CD8-positive, alpha-beta memory T cell (primary cell): ENCODE measurements at regions not wholly inside any gene's neighbourhood (a gene's known extent, or its start where the extent isn't known, plus 50 kb on each side); places are given as distances from the start of the nearest gene placed in this dataset.

Experiments
- CTCF ChIA-PET: fragments of 350-600 bp; sonication (Branson Sonifier 250); formaldehyde crosslinking; loops from one replicate; lab custom pipeline; 2021; ENCODE audit warnings: antibody characterized with exemption; lab: Charles Lee
- POLR2A ChIA-PET: fragments of 350-600 bp; sonication (Branson Sonifier 250); formaldehyde crosslinking; loops from one replicate; lab custom pipeline; 2021; ENCODE audit warnings: antibody characterized with exemption; lab: Charles Lee
- DNase-seq, 5 donors: peaks; one replicate each; pipeline versions ENCODE4 v3.0.0 to v3.0.0-alpha.2; 2020 to 2022; ENCODE audit warnings: mixed read lengths in 1 of 5
- H3K27ac ChIP-seq: one replicate; pipeline ENCODE4 v1.7.0; 2013; ENCODE audit warnings: low read depth, mild to moderate bottlenecking, low read length, moderate library complexity
- H3K27me3 ChIP-seq: 2 replicates; pipeline ENCODE4 v1.7.0; 2013; ENCODE audit warnings: low read length, mild to moderate bottlenecking; ENCODE audit not compliant: insufficient read depth, poor library complexity, severe bottlenecking
- H3K36me3 ChIP-seq: 2 replicates; pipeline ENCODE4 v1.7.0; 2013; ENCODE audit warnings: mild to moderate bottlenecking, low read length, moderate library complexity; ENCODE audit not compliant: insufficient read depth
- H3K4me1 ChIP-seq: 2 replicates; pipeline ENCODE4 v1.7.0; 2013; ENCODE audit warnings: mild to moderate bottlenecking, low read length, moderate library complexity; ENCODE audit not compliant: insufficient read depth
- H3K4me3 ChIP-seq: 2 replicates; pipeline ENCODE4 v1.7.0; 2013; ENCODE audit warnings: mild to moderate bottlenecking, low read length
- H3K9me3 ChIP-seq: 2 replicates; pipeline ENCODE4 v1.7.0; 2013; ENCODE audit warnings: mild to moderate bottlenecking, low read length
- H3K27ac Mint-ChIP-seq, 8 donors: one replicate each; pipeline ENCODE4 v1.8.0; 2020 to 2021; ENCODE audit warnings: mixed read lengths in 8 of 8, mild to moderate bottlenecking in 6 of 8, inconsistent platforms in 3 of 8, moderate library complexity in 3 of 8
- H3K27me3 Mint-ChIP-seq, 2 donors: one replicate each; pipeline ENCODE4 v1.8.0; 2020 to 2021; ENCODE audit warnings: mixed read lengths in 2 of 2, mild to moderate bottlenecking in 1 of 2, moderate library complexity in 1 of 2
- H3K36me3 Mint-ChIP-seq, 3 donors: one replicate each; pipeline ENCODE4 v1.8.0; 2020 to 2021; ENCODE audit warnings: mixed read lengths in 3 of 3, inconsistent platforms in 1 of 3, mild to moderate bottlenecking in 1 of 3
- H3K4me1 Mint-ChIP-seq, 3 donors: one replicate each; pipeline ENCODE4 v1.8.0; 2020 to 2021; ENCODE audit warnings: mixed read lengths in 3 of 3, inconsistent platforms in 1 of 3, mild to moderate bottlenecking in 1 of 3
- H3K4me3 Mint-ChIP-seq, 7 donors: one replicate each; pipeline ENCODE4 v1.8.0; 2020 to 2021; ENCODE audit warnings: mixed read lengths in 7 of 7, mild to moderate bottlenecking in 6 of 7, moderate library complexity in 4 of 7, inconsistent platforms in 2 of 7
- H3K9me3 Mint-ChIP-seq, 5 donors: one replicate each; pipeline ENCODE4 v1.8.0; 2020 to 2022; ENCODE audit warnings: mixed read lengths in 5 of 5, mild to moderate bottlenecking in 3 of 5, moderate library complexity in 2 of 5, inconsistent platforms in 1 of 5

DNA sequence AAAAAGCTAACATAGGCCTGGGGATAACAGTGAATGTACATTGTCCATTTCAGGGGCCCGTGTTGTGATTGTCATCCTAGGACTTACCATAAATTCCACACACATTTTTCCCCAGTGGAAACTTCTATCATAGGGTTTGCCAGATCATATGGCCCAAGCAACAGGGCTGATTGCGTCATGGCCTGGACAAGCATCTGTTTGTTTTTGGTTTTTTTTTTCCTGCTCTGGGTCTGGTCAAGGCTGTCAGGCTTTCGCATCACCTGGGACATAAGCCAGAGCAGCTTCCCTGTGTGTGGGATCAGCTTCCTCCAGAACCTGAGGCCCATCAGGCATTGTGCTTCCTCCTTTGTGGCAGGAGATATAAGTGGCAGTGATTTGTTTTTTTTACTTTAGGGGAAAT lies 598.5 kb upstream of the USP24 start:
- Histone ChIP-seq H3K4me1 (no peaks in the 10 kb centered on the region), H3K36me3 (no peaks in the 10 kb centered on the region), H3K27ac (no peak overlapping the region), H3K27me3 (no peaks in the 10 kb centered on the region), H3K9me3 (no peaks in the 10 kb centered on the region), H3K4me3 (no peak overlapping the region)
- Mint-ChIP-seq H3K4me1 (no peaks in the 10 kb centered on the region), H3K4me3 (no peak overlapping the region), H3K9me3 (peaks cover 0 to 3% (median 0%) of the 10 kb centered on the region in 5 donors), H3K27ac (no peak overlapping the region), H3K36me3 (no peaks in the 10 kb centered on the region), H3K27me3 (peaks cover 0 to 4% of the 10 kb centered on the region in 2 donors)
- ChIA-PET POLR2A (no interaction called here), CTCF (no interaction called here)
- no peak for DNase-seq

GRCh38 chr1:55812281-55812680 lies 597.1 kb upstream of the USP24 start:
- H3K4me3 Mint-ChIP-seq, result no peak overlapping the region
- H3K9me3 Mint-ChIP-seq, result peaks cover 0 to 5% (median 2%) of the 10 kb centered on the region in 5 donors
- Histone ChIP-seq H3K27ac (no peak overlapping the region), H3K4me3 (no peak overlapping the region), H3K36me3 (no peaks in the 10 kb centered on the region), H3K4me1 (no peaks in the 10 kb centered on the region), H3K27me3 (no peaks in the 10 kb centered on the region), H3K9me3 (no peaks in the 10 kb centered on the region)
- H3K27me3 Mint-ChIP-seq, result no peaks in the 10 kb centered on the region
- H3K4me1 Mint-ChIP-seq, result no peaks in the 10 kb centered on the region
- no peak for DNase-seq
- no peaks in the 10 kb centered on the region for H3K36me3 Mint-ChIP-seq
- ChIA-PET CTCF (no interaction called here), POLR2A (no interaction called here)
- no peak overlapping the region for H3K27ac Mint-ChIP-seq

- no peaks in the 10 kb centered on the region for H3K4me1 ChIP-seq
Measured at GRCh38 chr1:55808263-55808662, 593.1 kb upstream of the USP24 start.

DNA sequence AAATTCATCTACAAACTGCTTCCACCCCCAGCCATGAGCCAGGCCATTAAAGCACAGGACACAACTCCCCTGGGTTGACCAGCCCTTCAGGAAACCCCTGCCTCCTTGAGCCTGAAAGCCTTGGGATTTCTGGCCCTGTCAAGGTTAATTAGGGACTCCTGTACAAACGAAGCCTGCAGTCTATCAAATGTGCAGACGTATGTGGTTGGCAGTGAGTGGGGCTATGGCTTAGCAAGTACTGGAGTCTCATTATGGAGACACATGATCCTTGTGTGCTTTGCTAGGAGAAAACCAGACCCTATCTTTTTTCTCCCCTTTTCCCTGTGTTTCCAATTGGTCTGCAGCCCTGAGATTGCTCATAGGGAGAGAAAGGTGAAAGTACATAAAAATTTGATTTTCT lies 588.3 kb upstream of the USP24 start:
- ChIA-PET POLR2A (no interaction called here), CTCF (no interaction called here)
- no peak for DNase-seq
- no peaks in the 10 kb centered on the region for H3K4me1 ChIP-seq
- no peaks in the 10 kb centered on the region for H3K36me3 Mint-ChIP-seq
- H3K4me3 ChIP-seq, result no peak overlapping the region
- no peaks in the 10 kb centered on the region for H3K27me3 ChIP-seq
- H3K27me3 Mint-ChIP-seq, result peaks cover 4 to 5% of the 10 kb centered on the region in 2 donors
- peaks cover 2 to 7% (median 5%) of the 10 kb centered on the region in 5 donors for H3K9me3 Mint-ChIP-seq
- no peaks in the 10 kb centered on the region for H3K36me3 ChIP-seq
- no peak overlapping the region for H3K27ac Mint-ChIP-seq
- H3K27ac ChIP-seq, result no peak overlapping the region
- H3K4me3 Mint-ChIP-seq, result no peak overlapping the region
- no peaks in the 10 kb centered on the region for H3K4me1 Mint-ChIP-seq
- H3K9me3 ChIP-seq, result no peaks in the 10 kb centered on the region

More at GRCh38 chr1:55808263-55808662, 593.1 kb upstream of the USP24 start:
- no peaks in the 10 kb centered on the region for H3K36me3 Mint-ChIP-seq
- H3K36me3 ChIP-seq, result no peaks in the 10 kb centered on the region
- no peak overlapping the region for H3K4me3 Mint-ChIP-seq
- no peaks in the 10 kb centered on the region for H3K27me3 ChIP-seq
- no peaks in the 10 kb centered on the region for H3K4me1 Mint-ChIP-seq
- ChIA-PET POLR2A (no interaction called here), CTCF (no interaction called here)
- DNase-seq, result no peak
- no peak overlapping the region for H3K27ac Mint-ChIP-seq
- H3K27me3 Mint-ChIP-seq, result peaks cover 4 to 5% of the 10 kb centered on the region in 2 donors
- no peaks in the 10 kb centered on the region for H3K9me3 ChIP-seq
- peaks cover 2 to 9% (median 5%) of the 10 kb centered on the region in 5 donors for H3K9me3 Mint-ChIP-seq
- H3K4me3 ChIP-seq, result no peak overlapping the region
- no peak overlapping the region for H3K27ac ChIP-seq

DNA sequence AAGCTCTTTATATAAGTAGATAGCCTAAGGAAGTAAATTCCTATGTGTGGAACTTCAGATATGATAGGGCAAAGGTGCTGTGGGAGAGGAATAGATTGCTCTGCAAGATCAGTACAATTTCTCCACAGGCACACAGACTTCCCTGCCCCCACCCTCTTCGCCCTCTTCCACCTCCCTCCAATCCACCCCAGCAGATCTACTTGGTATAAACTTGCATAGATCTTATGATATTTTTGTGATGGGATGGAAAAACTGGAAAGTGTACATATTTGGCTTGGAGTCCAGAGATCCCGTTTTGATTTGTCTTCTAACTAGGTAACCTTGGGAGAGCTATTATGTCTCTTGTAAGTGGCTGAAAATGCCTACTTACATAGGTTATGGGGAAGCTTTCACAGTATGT lies 586.3 kb upstream of the USP24 start:
- POLR2A ChIA-PET, result no interaction called here
- peaks cover 0 to 11% (median 5%) of the 10 kb centered on the region in 5 donors for H3K9me3 Mint-ChIP-seq
- CTCF ChIA-PET, result no interaction called here
- Histone ChIP-seq H3K4me3 (no peak overlapping the region), H3K27me3 (no peaks in the 10 kb centered on the region), H3K27ac (no peak overlapping the region), H3K4me1 (no peaks in the 10 kb centered on the region), H3K9me3 (no peaks in the 10 kb centered on the region), H3K36me3 (no peaks in the 10 kb centered on the region)
- H3K4me3 Mint-ChIP-seq, result no peak overlapping the region
- no peaks in the 10 kb centered on the region for H3K4me1 Mint-ChIP-seq
- no peak overlapping the region for H3K27ac Mint-ChIP-seq
- DNase-seq, result no peak
- no peaks in the 10 kb centered on the region for H3K36me3 Mint-ChIP-seq
- H3K27me3 Mint-ChIP-seq, result peaks cover 4 to 5% of the 10 kb centered on the region in 2 donors

GRCh38 chr1:55800503-55800902 lies 585.3 kb upstream of the USP24 start:
- H3K36me3 ChIP-seq, result no peaks in the 10 kb centered on the region
- H3K4me3 Mint-ChIP-seq, result no peak overlapping the region
- H3K27ac Mint-ChIP-seq, result no peak overlapping the region
- H3K9me3 ChIP-seq, result no peaks in the 10 kb centered on the region
- H3K27me3 ChIP-seq, result no peaks in the 10 kb centered on the region
- no peaks in the 10 kb centered on the region for H3K4me1 Mint-ChIP-seq
- H3K36me3 Mint-ChIP-seq, result no peaks in the 10 kb centered on the region
- H3K9me3 Mint-ChIP-seq, result peaks cover 0 to 11% (median 3%) of the 10 kb centered on the region in 5 donors
- DNase-seq, result no peak
- POLR2A ChIA-PET, result no interaction called here
- H3K4me1 ChIP-seq, result no peaks in the 10 kb centered on the region
- CTCF ChIA-PET, result no interaction called here
- H3K27me3 Mint-ChIP-seq, result peaks cover under 1 to 1% of the 10 kb centered on the region in 2 donors
- no peak overlapping the region for H3K4me3 ChIP-seq
- H3K27ac ChIP-seq, result no peak overlapping the region

- no peaks in the 10 kb centered on the region for H3K9me3 ChIP-seq
- no peaks in the 10 kb centered on the region for H3K36me3 ChIP-seq
- DNase-seq, result no peak
- no peak overlapping the region for H3K4me3 ChIP-seq
- Mint-ChIP-seq H3K27ac (no peak overlapping the region), H3K27me3 (peaks cover 0 to 2% of the 10 kb centered on the region in 2 donors), H3K9me3 (peaks cover 0 to 6% (median 6%) of the 10 kb centered on the region in 5 donors), H3K4me1 (no peaks in the 10 kb centered on the region), H3K4me3 (no peak overlapping the region), H3K36me3 (peaks cover 0 to 3% (median 0%) of the 10 kb centered on the region in 3 donors)
- no peaks in the 10 kb centered on the region for H3K4me1 ChIP-seq
- H3K27ac ChIP-seq, result no peak overlapping the region
- H3K27me3 ChIP-seq, result no peaks in the 10 kb centered on the region
- ChIA-PET CTCF (no interaction called here), POLR2A (no interaction called here)
Measured at GRCh38 chr1:55793856-55794255, 578.7 kb upstream of the USP24 start.

DNA sequence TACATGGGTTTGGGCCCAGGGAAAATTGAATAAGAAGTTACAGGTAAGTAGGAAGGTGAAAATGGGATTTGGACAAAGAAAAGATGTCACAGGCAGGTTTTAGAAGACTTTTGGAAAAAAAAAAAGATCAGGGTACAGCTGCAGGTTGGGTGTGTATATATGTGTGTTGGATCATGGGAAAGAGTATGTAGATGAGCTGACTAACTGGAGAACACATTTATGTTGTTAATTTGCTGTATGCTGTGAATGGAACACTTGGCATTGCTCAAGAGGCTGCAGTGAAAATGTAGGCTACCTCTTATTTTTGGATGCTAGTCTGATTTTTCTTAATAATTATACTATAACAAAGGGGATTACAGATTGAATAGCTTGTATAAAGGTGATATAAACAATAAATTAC lies 577.7 kb upstream of the USP24 start:
- H3K27ac ChIP-seq, result no peak overlapping the region
- no peak overlapping the region for H3K4me3 ChIP-seq
- Mint-ChIP-seq H3K4me3 (no peak overlapping the region), H3K27me3 (peaks cover 0 to 3% of the 10 kb centered on the region in 2 donors), H3K9me3 (peaks cover 0 to 6% (median 6%) of the 10 kb centered on the region in 5 donors), H3K36me3 (peaks cover 0 to 3% (median 0%) of the 10 kb centered on the region in 3 donors), H3K27ac (no peak overlapping the region), H3K4me1 (no peaks in the 10 kb centered on the region)
- H3K4me1 ChIP-seq, result no peaks in the 10 kb centered on the region
- no peaks in the 10 kb centered on the region for H3K36me3 ChIP-seq
- ChIA-PET POLR2A (no interaction called here), CTCF (no interaction called here)
- no peak for DNase-seq
- H3K27me3 ChIP-seq, result no peaks in the 10 kb centered on the region
- H3K9me3 ChIP-seq, result no peaks in the 10 kb centered on the region

DNA sequence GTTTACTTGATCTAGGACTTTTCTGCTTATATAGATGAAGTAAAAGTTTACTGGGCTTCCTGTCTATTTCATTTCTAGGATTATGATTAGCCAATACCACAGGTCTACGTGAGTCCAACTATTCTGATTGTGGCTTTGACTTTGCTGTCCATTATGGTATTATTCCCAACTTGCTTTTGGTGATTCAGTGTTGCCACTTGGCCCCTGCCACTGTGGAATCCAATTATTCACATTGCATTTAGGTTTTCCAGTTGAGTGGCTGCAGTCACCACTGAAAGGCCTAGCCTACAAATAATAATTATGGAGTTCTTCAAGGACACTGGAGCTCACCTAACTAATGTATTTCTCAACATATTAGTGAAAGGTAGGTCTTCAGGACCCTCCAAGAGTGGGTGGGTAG lies 574.3 kb upstream of the USP24 start:
- ChIA-PET CTCF (no interaction called here), POLR2A (no interaction called here)
- H3K4me3 ChIP-seq, result no peak overlapping the region

More for the DNA sequence above, 574.3 kb upstream of the USP24 start:
- Histone ChIP-seq H3K27me3 (no peaks in the 10 kb centered on the region), H3K36me3 (no peaks in the 10 kb centered on the region), H3K4me1 (no peaks in the 10 kb centered on the region), H3K9me3 (no peaks in the 10 kb centered on the region), H3K27ac (no peak overlapping the region)
- Mint-ChIP-seq H3K9me3 (peaks cover 0 to 6% (median 2%) of the 10 kb centered on the region in 5 donors), H3K27ac (no peak overlapping the region), H3K4me3 (no peak overlapping the region), H3K27me3 (peaks cover 0 to 3% of the 10 kb centered on the region in 2 donors), H3K4me1 (no peaks in the 10 kb centered on the region), H3K36me3 (no peaks in the 10 kb centered on the region)
- no peak for DNase-seq
